ENCODE measurements at regions not wholly inside any gene's neighbourhood (a gene's known extent, or its start where the extent isn't known, plus 50 kb on each side); places are given as distances from the start of the nearest gene placed in this dataset.

- no peak for TF ChIP-seq POLR2AphosphoS5 (IDR thresholded peaks at IDR 0.05)
- no peak for TF ChIP-seq CTCF (IDR thresholded peaks at IDR 0.05)
- no peak for TF ChIP-seq EP300 (IDR thresholded peaks at IDR 0.05)
- no peak for TF ChIP-seq POLR2A (IDR thresholded peaks at IDR 0.05)
- H3K4me3 ChIP-seq = no peak overlapping the region
- H3K27ac ChIP-seq = no peak overlapping the region
- ATAC-seq (ENCODE audit: low FRiP score in 2 of 2) (no peak), DNase-seq (no peak)
- H3K4me1 ChIP-seq = no peaks in the 10 kb centered on the region
- WGBS, 2 donors = 87% methylated on average over 11 of the region's 11 CpGs
- no peaks in the 10 kb centered on the region for H3K9me3 ChIP-seq
- no peaks in the 10 kb centered on the region for H3K36me3 ChIP-seq
- H3K27me3 ChIP-seq = no peaks in the 10 kb centered on the region
Measured at GRCh38 chr10:130531312-130531711, 395.1 kb downstream of the GLRX3 start.

GRCh38 chr10:130541090-130541489, 404.9 kb downstream of the GLRX3 start:
- ATAC-seq (ENCODE audit: low FRiP score in 2 of 2) = no peak
- no peak for DNase-seq
- TF ChIP-seq EP300 (IDR thresholded peaks at IDR 0.05) = no peak
- TF ChIP-seq POLR2AphosphoS5 (IDR thresholded peaks at IDR 0.05) = no peak
- TF ChIP-seq POLR2A (IDR thresholded peaks at IDR 0.05) = no peak
- TF ChIP-seq CTCF (IDR thresholded peaks at IDR 0.05) = no peak
- Histone ChIP-seq H3K4me1 (no peaks in the 10 kb centered on the region), H3K4me3 (no peak overlapping the region), H3K27ac (no peak overlapping the region), H3K27me3 (no peaks in the 10 kb centered on the region), H3K36me3 (no peaks in the 10 kb centered on the region), H3K9me3 (no peaks in the 10 kb centered on the region)
- 81 to 96% methylated on average over 1 of the region's 1 CpG for WGBS, 2 donors

GRCh38 chr10:130542761-130543160, 406.6 kb downstream of the GLRX3 start:
- H3K36me3 ChIP-seq = no peaks in the 10 kb centered on the region
- no peaks in the 10 kb centered on the region for H3K9me3 ChIP-seq
- ATAC-seq (ENCODE audit: low FRiP score in 2 of 2) (no peak), DNase-seq (peak in 1 of 2 donors; percentile 43)
- H3K4me3 ChIP-seq = no peak overlapping the region
- no peak overlapping the region for H3K27ac ChIP-seq
- H3K27me3 ChIP-seq = no peaks in the 10 kb centered on the region
- H3K4me1 ChIP-seq = no peaks in the 10 kb centered on the region
- TF ChIP-seq POLR2AphosphoS5 (IDR thresholded peaks at IDR 0.05) (no peak), CTCF (IDR thresholded peaks at IDR 0.05) (no peak)
- 78 to 92% methylated on average over 10 of the region's 10 CpGs for WGBS, 2 donors

GRCh38 chr10:130543794-130544193, 407.6 kb downstream of the GLRX3 start:
- Histone ChIP-seq H3K27ac (no peak overlapping the region), H3K4me1 (no peaks in the 10 kb centered on the region), H3K9me3 (no peaks in the 10 kb centered on the region), H3K27me3 (no peaks in the 10 kb centered on the region), H3K36me3 (no peaks in the 10 kb centered on the region), H3K4me3 (no peak overlapping the region)
- TF ChIP-seq EP300 (IDR thresholded peaks at IDR 0.05) (no peak), POLR2AphosphoS5 (IDR thresholded peaks at IDR 0.05) (no peak), POLR2A (IDR thresholded peaks at IDR 0.05) (no peak), CTCF (IDR thresholded peaks at IDR 0.05) (no peak)
- ATAC-seq (ENCODE audit: low FRiP score in 2 of 2) (no peak), DNase-seq (no peak)
- WGBS, 2 donors = 63 to 85% methylated on average over 6 to 7 of the region's 7 CpGs

GRCh38 chr10:130545122-130545521, 408.9 kb downstream of the GLRX3 start:
- WGBS, 2 donors = 41 to 55% methylated on average over 5 to 6 of the region's 6 CpGs
- Histone ChIP-seq H3K4me1 (no peaks in the 10 kb centered on the region), H3K4me3 (no peak overlapping the region), H3K36me3 (no peaks in the 10 kb centered on the region), H3K9me3 (no peaks in the 10 kb centered on the region), H3K27ac (no peak overlapping the region), H3K27me3 (no peaks in the 10 kb centered on the region)
- TF ChIP-seq POLR2AphosphoS5 (IDR thresholded peaks at IDR 0.05) (no peak), EP300 (IDR thresholded peaks at IDR 0.05) (no peak), POLR2A (IDR thresholded peaks at IDR 0.05) (no peak), CTCF (IDR thresholded peaks at IDR 0.05) (no peak)
- ATAC-seq (ENCODE audit: low FRiP score in 2 of 2) (peak in 1 of 2 donors; percentile 52), DNase-seq (no peak)
